IMR-90 (cell line): ENCODE measurements at regions not wholly inside any gene's neighbourhood (a gene's known extent, or its start where the extent isn't known, plus 50 kb on each side); places are given as distances from the start of the nearest gene placed in this dataset.

Experiments used
- ATAC-seq: fragments of 200-7000 bp; cut with Tn5 transposase; 2 replicates; pipeline ENCODE4 v1.9.1; 2020; ENCODE audit warnings: low read depth, mild to moderate bottlenecking, moderate library complexity
- BruUV-seq: library from RNA; stranded (reverse); fragments of 400-500 nt; replicated peaks from 2 replicates; lab custom pipeline; 2021; lab: Mats Ljungman, UMichigan
- CTCF ChIA-PET: fragments of 300-600 bp; formaldehyde crosslinking; extraction: SDS; loops from one replicate; lab custom pipeline; 2021; ENCODE audit warnings: antibody characterized with exemption; lab: Yijun Ruan, JAX
- POLR2A ChIA-PET: fragments of 300-600 bp; sonication (Branson Sonifier 250); formaldehyde crosslinking; loops from one replicate; lab custom pipeline; 2022; ENCODE audit warnings: antibody characterized with exemption; ENCODE audit not compliant: unreplicated experiment; lab: Charles Lee
- DNase-seq: peaks from one replicate; pipeline ENCODE4 v3.0.0; 2013
- H2AFZ ChIP-seq: replicated peaks from 2 replicates; pipeline ENCODE3; 2013; ENCODE audit warnings: low read length, mild to moderate bottlenecking; ENCODE audit not compliant: poor library complexity
- H2AK5ac ChIP-seq: 2 replicates; pipeline ENCODE4 v1.6.1; 2013; ENCODE audit warnings: low read depth, low read length, inconsistent platforms
- H2AK9ac ChIP-seq: replicated peaks from 2 replicates; pipeline ENCODE3; 2013; ENCODE audit warnings: mild to moderate bottlenecking, low read depth, low read length, moderate library complexity; ENCODE audit not compliant: poor library complexity
- H2BK120ac ChIP-seq: 2 replicates; pipeline ENCODE4 v1.6.1; 2013; ENCODE audit warnings: low read depth, low read length, inconsistent platforms
- H2BK15ac ChIP-seq: 3 replicates; pipeline ENCODE4 v1.6.1; 2013; ENCODE audit warnings: low read depth, low read length, inconsistent platforms
- H2BK20ac ChIP-seq: 2 replicates; pipeline ENCODE4 v1.6.1; 2013; ENCODE audit warnings: low read depth, mild to moderate bottlenecking, inconsistent platforms, low read length, moderate library complexity
- H2BK5ac ChIP-seq: 2 replicates; pipeline ENCODE4 v1.6.1; 2013; ENCODE audit warnings: mild to moderate bottlenecking, low read depth, low read length, inconsistent platforms; ENCODE audit not compliant: poor library complexity, severe bottlenecking
- H3K14ac ChIP-seq: replicated peaks from 2 replicates; pipeline ENCODE4 v1.6.1; 2013; ENCODE audit warnings: low read depth, low read length, inconsistent platforms
- H3K18ac ChIP-seq: 2 replicates; pipeline ENCODE4 v1.6.1; 2013; ENCODE audit warnings: low read depth, low read length, control low read depth
- H3K23ac ChIP-seq: 2 replicates; pipeline ENCODE4 v1.6.1; 2013; ENCODE audit warnings: low read depth, low read length, inconsistent platforms
- H3K27ac ChIP-seq: 2 replicates; pipeline ENCODE4 v1.5.1; 2013; ENCODE audit warnings: mild to moderate bottlenecking, control low read depth, low read length; ENCODE audit not compliant: insufficient read depth
- H3K27me3 ChIP-seq: 2 replicates; pipeline ENCODE4 v1.6.1; 2013; ENCODE audit warnings: low read length; ENCODE audit not compliant: control insufficient read depth, insufficient read depth
- H3K36me3 ChIP-seq: 2 replicates; pipeline ENCODE4 v1.6.1; 2013; ENCODE audit warnings: low read length, mixed read lengths; ENCODE audit not compliant: control insufficient read depth, insufficient read depth
- H3K4ac ChIP-seq: 2 replicates; pipeline ENCODE4 v1.6.1; 2013; ENCODE audit warnings: low read depth, low read length, inconsistent platforms
- H3K4me1 ChIP-seq: 2 replicates; pipeline ENCODE4 v1.6.1; 2013; ENCODE audit warnings: low read length, mixed read lengths; ENCODE audit not compliant: control insufficient read depth, insufficient read depth
- H3K4me2 ChIP-seq: 2 replicates; pipeline ENCODE4 v1.6.1; 2013; ENCODE audit warnings: low read depth, mild to moderate bottlenecking, control low read depth, low read length, moderate library complexity
- H3K4me3 ChIP-seq: 2 replicates; pipeline ENCODE4 v1.5.1; 2013; ENCODE audit warnings: low read depth, mild to moderate bottlenecking, control low read depth, low read length, moderate library complexity; ENCODE audit not compliant: insufficient read depth
- H3K56ac ChIP-seq: 2 replicates; pipeline ENCODE4 v1.6.1; 2013; ENCODE audit warnings: low read length, inconsistent platforms; ENCODE audit not compliant: insufficient read depth; ENCODE audit errors: extremely low read depth
- H3K79me1 ChIP-seq, 2 experiments: 2 replicates each; pipeline ENCODE4 v1.6.1; 2013; ENCODE audit warnings: low read length in 2 of 2, inconsistent platforms in 1 of 2, low read depth in 1 of 2
- H3K9ac ChIP-seq: 2 replicates; pipeline ENCODE4 v1.6.1; 2013; ENCODE audit warnings: low read depth, low read length, control low read depth
- H3K9me1 ChIP-seq: 2 replicates; pipeline ENCODE4 v1.6.1; 2013; ENCODE audit warnings: low read length, inconsistent platforms; ENCODE audit not compliant: insufficient read depth
- H3K9me3 ChIP-seq: 2 replicates; pipeline ENCODE4 v1.6.1; 2013; ENCODE audit warnings: low read length; ENCODE audit not compliant: control insufficient read depth, insufficient read depth
- H4K20me1 ChIP-seq: 2 replicates; pipeline ENCODE4 v1.6.1; 2013; ENCODE audit warnings: low read length, inconsistent platforms; ENCODE audit not compliant: insufficient read depth
- H4K5ac ChIP-seq: 2 replicates; pipeline ENCODE4 v1.6.1; 2013; ENCODE audit warnings: mild to moderate bottlenecking, low read depth, low read length, control low read depth
- H4K8ac ChIP-seq, 2 experiments: 2 replicates each; pipeline ENCODE4 v1.6.1; 2013; ENCODE audit warnings: low read depth in 2 of 2, low read length in 2 of 2, control low read depth in 1 of 2, inconsistent platforms in 1 of 2
- H4K91ac ChIP-seq: 2 replicates; pipeline ENCODE4 v1.6.1; 2013; ENCODE audit warnings: low read depth, low read length, inconsistent platforms; ENCODE audit not compliant: insufficient read depth
- BHLHE40 ChIP-seq: fragments of 150-350 bp; IDR thresholded peaks from 2 replicates; pipeline ENCODE4 v1.6.1; 2016; ENCODE audit warnings: mild to moderate bottlenecking, low read depth, low read length
- CEBPB ChIP-seq: IDR thresholded peaks from 2 replicates; pipeline ENCODE4 v1.6.1; 2012; ENCODE audit warnings: low read depth, low read length, improper control_type of control experiment
- CHD1 ChIP-seq: IDR thresholded peaks from 2 replicates; pipeline ENCODE4 v1.6.1; 2012; ENCODE audit warnings: low read depth, low read length, improper control_type of control experiment
- CTCF ChIP-seq: conservative IDR thresholded peaks from 2 replicates; pipeline ENCODE4 v1.5.1; 2012; ENCODE audit warnings: mild to moderate bottlenecking, low read depth, low read length, improper control_type of control experiment
- ELK1 ChIP-seq: fragments of 150-350 bp; IDR thresholded peaks from 2 replicates; pipeline ENCODE4 v1.6.1; 2016; ENCODE audit warnings: low read depth, mild to moderate bottlenecking, low read length, moderate library complexity, borderline replicate concordance
- FOS ChIP-seq: fragments of 150-350 bp; IDR thresholded peaks from 2 replicates; pipeline ENCODE4 v1.6.1; 2016; ENCODE audit warnings: low read depth, low read length
- MAFK ChIP-seq: IDR thresholded peaks from 2 replicates; pipeline ENCODE4 v1.6.1; 2012; ENCODE audit warnings: low read depth, low read length, improper control_type of control experiment
- MAZ ChIP-seq: IDR thresholded peaks from 2 replicates; pipeline ENCODE4 v1.6.1; 2012; ENCODE audit warnings: low read depth, mild to moderate bottlenecking, low read length, improper control_type of control experiment, moderate library complexity, borderline replicate concordance
- MXI1 ChIP-seq: IDR thresholded peaks from 2 replicates; pipeline ENCODE4 v1.6.1; 2012; ENCODE audit warnings: low read depth, mild to moderate bottlenecking, low read length, moderate library complexity, borderline replicate concordance
- NFE2L2 ChIP-seq: fragments of 150-350 bp; IDR thresholded peaks from 2 replicates; pipeline ENCODE4 v1.6.1; 2016; ENCODE audit warnings: low read depth, mild to moderate bottlenecking, low read length
- POLR2A ChIP-seq: IDR thresholded peaks from 2 replicates; pipeline ENCODE4 v1.6.1; 2012; ENCODE audit warnings: mild to moderate bottlenecking, low read depth, low read length
- RAD21 ChIP-seq: IDR thresholded peaks from 2 replicates; pipeline ENCODE4 v1.6.1; 2012; ENCODE audit warnings: low read length, improper control_type of control experiment
- RCOR1 ChIP-seq: IDR thresholded peaks from 2 replicates; pipeline ENCODE4 v1.6.1; 2012; ENCODE audit warnings: mild to moderate bottlenecking, low read length, improper control_type of control experiment; ENCODE audit not compliant: insufficient replicate concordance
- RFX5 ChIP-seq: IDR thresholded peaks from 2 replicates; pipeline ENCODE4 v1.8.0; 2012; ENCODE audit warnings: low read depth, mild to moderate bottlenecking, low read length, moderate library complexity
- SMC3 ChIP-seq: fragments of 150-350 bp; IDR thresholded peaks from 2 replicates; pipeline ENCODE4 v1.6.1; 2016; ENCODE audit warnings: low read depth, mild to moderate bottlenecking, antibody characterized with exemption, low read length, moderate library complexity
- USF2 ChIP-seq: fragments of 150-350 bp; IDR thresholded peaks from 2 replicates; pipeline ENCODE4 v1.6.1; 2017; ENCODE audit warnings: mild to moderate bottlenecking, antibody characterized with exemption, low read length, low read depth
- WGBS, 2 experiments: methylation state at CpG; one replicate each; pipeline versions ENCODE4 v1.1.5 to v1.1.7; 2013; ENCODE audit warnings: missing lambda C conversion rate in 2 of 2; ENCODE audit not compliant: insufficient read length in 1 of 2; ENCODE audit errors: extremely low coverage in 2 of 2; 5-methylcytosine and 5-hydroxymethylcytosine counted together
- dilution Hi-C: fragments of 300-500 bp; cut with HindIII; formaldehyde crosslinking; loops from one replicate; pipeline ENCODE4 v1.14.3; 2018; ENCODE audit warnings: low sequenced_read_pairs; ENCODE audit not compliant: unreplicated experiment
- in situ Hi-C: fragments of 300-500 bp; cut with MboI; formaldehyde crosslinking; loops from 3 replicates; pipeline ENCODE4 v1.14.3; 2019; ENCODE audit warnings: low sequenced_read_pairs, inconsistent platforms, mixed read lengths
- intact Hi-C: fragments of 100-400 bp; cut with micrococcal nuclease; formaldehyde crosslinking; loops from 2 replicates; pipeline ENCODE4 v1.10.0; 2022

- BruUV-seq: no TSS peak
- Histone ChIP-seq H2BK5ac (no peak overlapping the region), H3K18ac (no peak overlapping the region), H3K4me3 (no peak overlapping the region), H3K4me1 (no peaks in the 10 kb centered on the region), H3K36me3 (no peaks in the 10 kb centered on the region), H2AK9ac (no peak overlapping the region), H2BK120ac (no peak overlapping the region), H2AK5ac (no peak overlapping the region), H3K27me3 (peaks cover 10% of the 10 kb centered on the region), H2BK20ac (no peak overlapping the region), H3K4ac (no peak overlapping the region), H2BK15ac (no peak overlapping the region), H3K79me1 (no peaks in the 10 kb centered on the region), H3K56ac (no peak overlapping the region), H4K8ac (no peak overlapping the region), H4K91ac (no peak overlapping the region), H4K20me1 (no peaks in the 10 kb centered on the region), H4K5ac (no peak overlapping the region), H3K4me2 (no peak overlapping the region), H2AFZ (no peak overlapping the region), H3K14ac (no peak overlapping the region), H3K27ac (no peak overlapping the region), H3K9me3 (no peaks in the 10 kb centered on the region; the same call in 1 of the 2 replicates), H3K9me1 (no peaks in the 10 kb centered on the region), H3K9ac (no peak overlapping the region), H3K23ac (no peak overlapping the region)
- ATAC-seq (no peak), DNase-seq (no peak)
- no CpG with 5 or more reads among the region's 3 CpGs for WGBS, 2 experiments
- no peak for TF ChIP-seq CEBPB
- no peak for TF ChIP-seq FOS
- no peak for TF ChIP-seq NFE2L2
- TF ChIP-seq RCOR1: no peak
- TF ChIP-seq RFX5: no peak
- TF ChIP-seq CHD1: no peak
- no peak for TF ChIP-seq POLR2A
- no peak for TF ChIP-seq MAZ
- TF ChIP-seq ELK1: no peak
- no peak for TF ChIP-seq SMC3
- TF ChIP-seq BHLHE40: no peak
- TF ChIP-seq CTCF: no peak
- TF ChIP-seq RAD21: no peak
- TF ChIP-seq MAFK: no peak
- no peak for TF ChIP-seq MXI1
- no peak for TF ChIP-seq USF2
- dilution Hi-C loops: no loop called here
- POLR2A ChIA-PET: no interaction called here
- intact Hi-C loops: no loop called here
- CTCF ChIA-PET: no interaction called here
- in situ Hi-C loops: no loop called here
These were observed 55.9 kb upstream of the CTBP2 start for GRCh38 chr10:125216309-125216708.
